ENCODE measurements at regions not wholly inside any gene's neighbourhood (a gene's known extent, or its start where the extent isn't known, plus 50 kb on each side); places are given as distances from the start of the nearest gene placed in this dataset.
"Not testable (repeated sequence)": the region's sequence is repeated elsewhere in the genome, so short reads cannot be mapped to it uniquely, and the experiment has no call there.

- DNase-seq (ENCODE audit: low read depth), result no peak
Observed at GRCh38 chr3:164748626-164749025, 329.7 kb downstream of the SI start.

GRCh38 chr3:164741869-164742268 is 336.4 kb downstream of the SI start:
- DNase-seq (ENCODE audit: low read depth), result no peak

GRCh38 chr3:164737174-164737573 is 341.1 kb downstream of the SI start:
- no peak for DNase-seq (ENCODE audit: low read depth)

DNA sequence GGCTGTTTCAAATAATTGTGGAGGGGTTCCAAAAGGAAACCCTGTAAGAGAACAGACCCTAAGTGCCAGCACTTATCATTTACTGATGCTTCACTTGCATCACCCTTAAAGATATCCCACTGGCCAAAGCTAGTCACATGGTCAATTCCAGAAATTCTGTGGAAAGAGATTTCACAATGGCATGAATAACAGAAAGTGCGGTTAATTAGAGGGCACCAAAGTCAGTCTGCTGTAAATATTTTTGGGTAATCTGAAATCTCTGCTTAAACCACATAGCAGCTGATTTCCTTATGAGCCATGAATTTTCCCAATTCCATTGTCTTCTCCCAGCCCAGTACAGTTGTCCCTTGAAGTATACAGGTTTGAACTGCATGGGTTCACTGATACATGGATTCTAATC is 346.1 kb downstream of the SI start:
- DNase-seq (ENCODE audit: low read depth), result no peak

GRCh38 chr3:164730815-164731360 is 347.4 kb downstream of the SI start:
- DNase-seq (ENCODE audit: low read depth), result no peak

DNA sequence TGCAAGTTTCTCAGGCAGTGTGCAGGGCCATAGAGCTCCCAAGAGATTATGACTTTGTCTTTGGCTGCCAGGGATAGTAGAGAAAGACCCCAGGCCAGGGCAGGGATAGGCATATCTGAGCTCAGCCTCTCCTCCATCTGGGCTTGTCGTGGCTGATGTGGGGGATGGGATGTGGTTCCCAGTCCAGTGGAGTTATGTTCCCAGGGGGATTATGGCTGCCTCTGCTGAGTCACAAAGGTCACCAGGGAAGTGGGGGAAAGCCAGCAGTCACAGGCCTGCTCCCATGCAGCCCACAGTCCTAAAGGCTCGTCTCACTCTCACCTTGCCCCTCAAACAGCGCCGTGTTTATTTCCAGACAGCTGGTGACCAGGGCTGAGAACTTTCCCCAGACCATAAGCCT is 354.9 kb downstream of the SI start:
- no peak for DNase-seq (ENCODE audit: low read depth)

DNA sequence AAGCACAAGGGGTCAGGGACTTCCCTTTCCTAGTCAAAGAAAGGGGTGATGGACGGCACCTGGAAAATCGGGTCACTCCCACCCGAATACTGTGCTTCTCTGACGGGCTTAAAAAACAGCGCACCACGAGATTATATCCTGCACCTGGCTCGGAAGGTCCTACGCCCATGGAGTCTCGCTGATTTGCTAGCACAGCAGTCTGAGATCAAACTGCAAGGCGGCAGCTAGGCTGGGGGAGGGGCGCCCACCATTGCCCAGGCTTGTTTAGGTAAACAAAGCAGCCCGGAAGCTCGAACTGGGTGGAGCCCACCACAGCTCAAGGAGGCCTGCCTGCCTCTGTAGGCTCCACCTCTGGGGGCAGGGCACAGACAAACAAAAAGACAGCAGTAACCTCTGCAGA is 375.5 kb downstream of the SI start:
- DNase-seq (ENCODE audit: low read depth), result not testable (repeated sequence)

DNA sequence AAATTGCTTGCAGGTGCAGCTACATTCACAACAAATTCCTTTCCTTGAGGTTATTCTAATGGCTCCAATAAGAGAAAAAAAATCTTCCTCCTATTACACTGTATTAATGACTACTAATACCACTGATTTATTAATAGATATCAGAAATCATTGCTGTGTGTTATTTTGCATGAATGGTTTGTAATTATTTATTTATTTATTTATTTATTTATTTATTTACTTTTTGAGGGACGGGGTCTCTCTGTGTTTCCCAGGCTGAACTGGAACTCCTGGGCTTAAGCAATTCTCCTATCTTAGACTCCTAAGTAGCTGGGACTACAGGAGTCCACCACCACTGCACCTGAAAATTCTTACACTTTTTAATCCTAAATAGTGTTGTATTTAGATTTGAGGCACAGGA is 390.4 kb downstream of the SI start:
- no peak for DNase-seq (ENCODE audit: low read depth)

DNA sequence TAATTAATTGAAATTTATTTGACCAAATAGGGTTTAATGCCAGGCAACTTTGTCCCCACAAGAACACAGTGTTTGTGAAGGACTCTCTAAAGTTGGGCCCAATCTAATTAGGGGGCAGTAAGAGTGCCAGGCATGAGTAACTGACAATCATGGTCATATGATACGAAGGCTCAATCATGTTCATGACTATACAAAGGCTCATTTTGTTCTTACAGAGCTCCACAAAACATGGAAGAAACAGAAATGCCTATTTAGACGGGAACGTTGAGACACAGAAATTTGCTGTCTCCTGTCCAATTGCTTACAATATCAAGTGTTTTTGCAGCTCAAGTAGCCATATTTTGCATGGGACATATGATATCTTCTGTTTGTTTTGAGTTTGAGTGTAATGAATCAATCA is 391.1 kb downstream of the SI start:
- no peak for DNase-seq (ENCODE audit: low read depth)

DNA sequence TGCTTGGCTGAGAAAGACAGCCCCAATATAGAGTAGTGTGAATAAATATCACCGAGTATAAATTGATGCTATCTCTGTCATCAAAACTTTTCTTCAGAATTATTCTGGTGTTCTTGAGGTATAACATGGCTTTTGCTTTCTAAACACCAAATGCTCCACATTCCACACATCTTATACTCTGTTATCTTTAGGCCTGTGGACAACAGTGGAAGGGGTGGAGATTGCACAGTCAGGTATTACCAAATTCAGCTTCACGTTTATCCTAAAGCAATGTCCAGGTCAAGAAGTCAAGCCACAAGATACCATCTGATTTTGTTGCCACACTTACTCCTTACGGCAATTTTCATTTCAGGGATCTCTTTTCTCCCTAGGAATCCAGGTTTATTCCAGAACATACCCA is 394.8 kb downstream of the SI start:
- no peak for DNase-seq (ENCODE audit: low read depth)

GRCh38 chr3:164679245-164679644 is 399.1 kb downstream of the SI start:
- DNase-seq (ENCODE audit: low read depth), result no peak

- DNase-seq (ENCODE audit: low read depth), result no peak
Observed at GRCh38 chr3:164677317-164677716, 401.0 kb downstream of the SI start.

DNA sequence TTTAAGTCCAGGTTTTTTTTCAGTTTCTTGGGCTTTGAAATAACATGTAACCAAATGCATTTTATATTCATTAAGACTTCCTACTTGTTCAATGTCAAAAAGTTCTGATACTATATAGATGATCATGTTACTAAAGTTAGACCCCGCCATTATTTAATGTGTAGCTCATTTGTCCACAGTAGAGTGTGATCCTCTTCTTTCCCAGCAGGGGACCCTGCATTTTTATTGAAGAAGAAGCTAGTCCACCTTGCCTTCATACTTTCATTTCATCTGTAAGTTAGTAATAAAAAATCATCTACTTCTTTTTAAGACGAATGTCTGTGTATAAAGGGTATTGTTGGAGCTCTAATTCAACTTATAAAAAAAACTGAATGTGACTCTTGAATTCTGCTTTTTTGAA is 404.6 kb downstream of the SI start:
- DNase-seq (ENCODE audit: low read depth), result no peak

- no peak for DNase-seq (ENCODE audit: low read depth)
Observed at GRCh38 chr3:164658125-164658524, 420.2 kb downstream of the SI start.

GRCh38 chr3:164657631-164658030 is 420.7 kb downstream of the SI start:
- no peak for DNase-seq (ENCODE audit: low read depth)

DNA sequence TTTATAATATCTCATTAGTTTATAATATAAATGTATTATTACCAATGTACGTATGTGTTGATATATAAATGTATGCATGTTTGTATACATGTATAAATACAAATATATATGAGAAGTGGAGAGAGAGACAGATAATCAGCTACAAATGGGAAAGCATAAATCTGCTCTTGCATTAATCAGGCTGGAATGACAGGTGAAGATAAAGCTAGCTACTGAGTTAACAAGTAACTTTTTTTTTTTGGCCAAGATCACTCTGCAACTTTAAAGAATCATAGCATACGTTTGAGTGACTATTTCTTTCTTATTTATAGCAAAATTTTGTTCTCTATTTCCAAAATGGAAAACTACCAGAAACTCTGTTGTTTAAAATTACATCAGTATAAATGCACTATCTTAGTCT is 422.8 kb downstream of the SI start:
- no peak for DNase-seq (ENCODE audit: low read depth)

DNA sequence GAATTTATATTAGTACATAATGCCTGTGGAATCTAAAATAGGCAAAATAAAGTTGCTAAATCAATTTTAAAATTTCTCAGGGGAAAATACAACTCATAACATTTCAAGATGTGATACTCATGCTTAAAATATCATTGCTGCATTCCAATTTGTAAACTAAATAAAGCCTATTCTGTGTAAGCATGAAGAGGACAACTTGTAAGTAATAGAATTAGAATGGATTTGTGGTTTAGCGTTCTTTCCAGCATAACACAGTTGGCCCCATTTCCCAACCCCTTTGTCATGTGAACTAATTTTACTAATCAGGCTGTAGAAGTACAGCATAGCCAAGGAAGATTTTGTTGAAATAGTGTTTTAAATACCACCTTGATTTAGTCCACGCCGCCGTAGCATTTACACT is 437.2 kb downstream of the SI start:
- DNase-seq (ENCODE audit: low read depth), result no peak

DNA sequence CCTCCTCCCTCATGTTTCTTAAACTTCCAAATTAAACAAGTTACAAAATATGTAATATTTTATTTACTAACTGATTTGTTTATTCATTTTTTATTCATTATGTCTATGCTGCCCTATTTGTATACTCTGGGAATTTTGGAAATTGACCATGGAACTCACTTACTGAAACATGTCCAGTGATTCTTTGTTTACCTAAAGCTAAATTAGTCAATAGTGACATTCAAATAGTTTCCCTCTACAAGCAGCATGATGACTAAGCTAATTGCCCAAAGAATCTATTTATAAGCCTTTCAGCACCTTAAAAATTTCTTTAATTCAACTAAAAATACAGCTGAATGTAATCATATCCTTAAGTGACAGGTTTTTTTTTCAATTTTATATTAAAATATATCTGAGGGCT is 437.7 kb downstream of the SI start:
- DNase-seq (ENCODE audit: low read depth), result no peak

GRCh38 chr3:164620956-164621355 is 457.3 kb downstream of the SI start:
- no peak for DNase-seq (ENCODE audit: low read depth)

DNA sequence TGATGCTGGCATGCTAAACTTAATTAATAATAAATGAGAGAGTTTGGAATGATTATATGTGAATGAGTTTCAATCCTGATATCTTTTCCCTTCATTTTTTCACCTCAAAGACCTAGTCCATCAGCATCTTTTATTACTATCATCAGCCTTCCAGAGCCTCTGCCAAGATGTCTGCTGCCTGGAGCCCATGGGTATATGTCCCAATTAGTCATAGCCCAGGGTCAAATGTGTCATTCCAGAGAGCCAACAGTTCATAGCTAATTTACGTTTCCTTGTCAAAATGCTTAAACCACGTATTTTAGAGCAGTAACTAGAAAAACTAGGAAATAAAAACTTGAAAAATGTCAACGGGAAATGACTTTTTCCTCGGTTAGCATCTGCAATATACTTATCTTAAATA is 457.9 kb downstream of the SI start:
- DNase-seq (ENCODE audit: low read depth), result no peak

GRCh38 chr3:164612751-164613150 is 465.5 kb downstream of the SI start:
- DNase-seq (ENCODE audit: low read depth), result no peak

DNA sequence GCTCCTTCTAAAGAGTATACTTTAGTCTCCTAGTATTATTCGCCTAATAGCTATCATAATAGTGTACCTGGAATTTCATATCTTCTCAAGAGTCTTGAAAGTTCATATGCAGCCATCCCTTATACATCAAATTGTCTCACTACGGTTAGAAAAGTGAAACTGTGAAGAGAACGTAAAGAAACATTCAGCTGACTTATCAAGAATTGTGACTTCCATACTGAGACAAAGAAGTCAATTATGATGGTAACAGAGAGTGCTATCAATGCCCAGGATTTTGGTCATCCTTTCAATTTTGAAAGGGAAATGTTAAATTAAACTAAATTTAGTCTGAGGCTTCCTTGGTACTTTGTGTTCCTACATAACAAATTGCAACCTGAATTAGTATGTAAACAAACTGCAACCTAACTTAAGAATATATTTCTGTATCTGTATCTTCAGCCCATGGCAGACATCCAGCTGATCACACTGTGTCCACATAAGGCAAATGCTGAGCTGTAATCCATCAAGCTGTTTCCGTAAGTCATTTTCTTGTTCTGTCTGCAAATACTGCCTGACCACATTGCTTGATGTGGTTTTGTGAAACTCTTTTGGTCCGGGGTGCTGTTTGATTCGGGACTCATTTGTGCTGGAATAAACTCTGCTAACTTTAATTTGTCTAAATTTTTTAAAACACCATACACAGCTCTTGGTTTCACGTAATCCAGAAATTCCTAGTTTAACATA is 469.6 kb downstream of the SI start:
- DNase-seq (ENCODE audit: low read depth), result no peak

DNA sequence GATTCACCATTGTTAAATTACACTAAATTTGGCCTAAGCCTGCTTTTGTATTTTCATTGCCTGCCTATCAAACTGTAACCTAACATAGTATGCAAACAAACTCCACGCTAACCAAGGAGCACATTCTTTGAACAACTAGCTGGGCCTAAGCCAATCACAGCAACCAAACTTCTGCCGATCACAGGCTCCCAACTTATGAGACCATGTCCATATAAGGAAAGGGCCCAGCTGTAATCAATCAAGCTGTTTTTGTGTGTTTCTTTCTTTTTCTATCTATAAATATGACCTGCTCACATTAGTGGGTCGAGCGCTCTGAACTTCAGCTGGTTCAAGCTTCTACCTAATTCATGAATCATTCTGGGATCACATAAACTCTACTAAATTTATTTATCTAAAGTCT is 473.6 kb downstream of the SI start:
- no peak for DNase-seq (ENCODE audit: low read depth)

DNA sequence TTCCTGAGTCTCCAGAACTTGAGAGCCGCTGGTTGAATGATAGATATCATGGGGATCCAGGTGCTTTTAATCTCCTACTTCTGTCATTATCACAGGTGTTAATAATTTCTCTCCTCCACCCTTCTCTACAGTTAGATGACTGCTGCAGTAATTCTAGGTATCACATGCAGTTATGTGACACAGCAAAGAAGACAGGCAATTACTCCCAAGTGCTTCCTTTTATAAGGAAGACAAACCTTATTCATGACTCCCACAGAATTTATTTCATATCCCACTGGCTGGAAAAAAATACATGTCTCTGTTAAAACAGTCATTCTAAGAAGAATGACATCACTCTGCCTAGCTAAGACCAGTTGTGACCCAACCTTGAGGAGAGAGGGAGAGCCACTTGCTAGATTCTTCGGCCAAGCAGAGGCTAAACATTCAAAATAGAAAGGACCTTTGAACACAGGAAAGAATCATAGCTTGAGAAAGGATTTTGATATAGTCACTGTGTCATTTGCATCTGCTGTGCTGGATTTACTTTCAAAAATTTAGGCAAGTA is 500.6 kb downstream of the SI start:
- no peak for DNase-seq (ENCODE audit: low read depth)

Data from Daoy (cell line).